ENCODE measurements at regions not wholly inside any gene's neighbourhood (a gene's known extent, or its start where the extent isn't known, plus 50 kb on each side); places are given as distances from the start of the nearest gene placed in this dataset.

DNA sequence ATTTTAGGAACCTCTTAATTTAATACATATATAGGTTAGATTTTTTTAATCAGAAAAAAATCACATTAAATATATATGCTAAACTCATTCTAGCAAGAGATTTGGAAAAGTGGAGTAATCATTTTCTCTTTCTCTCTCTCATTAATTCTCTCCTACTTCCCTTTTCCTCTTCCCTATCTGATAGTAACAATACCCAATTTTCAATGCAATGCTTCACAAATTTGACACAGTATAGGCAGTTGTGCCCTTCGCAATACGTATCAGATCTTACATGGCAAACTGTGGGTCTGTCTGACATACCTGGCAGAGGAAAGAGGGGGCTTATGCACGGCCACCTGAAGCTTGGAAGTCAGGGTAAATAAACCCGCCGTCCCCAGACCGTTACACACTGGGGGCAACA is 444.3 kb downstream of the NBAS start:
- BruUV-seq (replicated peaks), result no TSS peak
- H4K20me1 ChIP-seq (ENCODE audit: control insufficient read depth, insufficient read depth), result no peaks in the 10 kb centered on the region
- in situ Hi-C loops (cut with MboI), result no loop called here
- CTCF ChIA-PET, result no interaction called here
- RAD21 ChIA-PET (ENCODE audit: unreplicated experiment), result no interaction called here
- DNase-seq (ENCODE audit: low read depth, low spot score), result no peak
- intact Hi-C loops (cut with micrococcal nuclease; ENCODE audit: unreplicated experiment), result no loop called here
- TF ChIP-seq MXI1 (IDR thresholded peaks at IDR 0.05; ENCODE audit: low read depth, low read length), result no peak
- TF ChIP-seq KDM1A (IDR thresholded peaks at IDR 0.05; ENCODE audit: borderline replicate concordance), result no peak
- TF ChIP-seq PAX8 (IDR thresholded peaks at IDR 0.05), result no peak
- WGBS (ENCODE audit: insufficient coverage, insufficient replicate concordance, low lambda C conversion rate, missing lambda C conversion rate), result 67% methylated on average over 6 of the region's 6 CpGs
- no peak overlapping the region for H3K9ac ChIP-seq (ENCODE audit: control insufficient read depth, insufficient read depth, low read length)
- H3K79me2 ChIP-seq (ENCODE audit: control insufficient read depth, insufficient read depth, low read length), result no peaks in the 10 kb centered on the region
- no peak overlapping the region for H3K4me2 ChIP-seq (ENCODE audit: control insufficient read depth, insufficient read depth)
- FAIRE-seq, result no peak
- H3K4me1 ChIP-seq (ENCODE audit: control insufficient read depth, insufficient read depth, low read length), result no peaks in the 10 kb centered on the region
- no peak for ATAC-seq
- H3K9me3 ChIP-seq (replicated peaks; ENCODE audit: control insufficient read depth, insufficient read depth, low read length), result no peaks in the 10 kb centered on the region; the same call in 2 of the 3 replicates
- no peak overlapping the region for H3K4me3 ChIP-seq
- H2AFZ ChIP-seq (ENCODE audit: control insufficient read depth, low read depth, low read length), result no peak overlapping the region
- SMC1A ChIA-PET (ENCODE audit: uncharacterized antibody, unreplicated experiment), result no interaction called here
- no peaks in the 10 kb centered on the region for H3K36me3 ChIP-seq (ENCODE audit: control insufficient read depth in 2 of 2, insufficient read depth in 2 of 2, low read length in 1 of 2)
- no peaks in the 10 kb centered on the region for H3K27me3 ChIP-seq (replicated peaks in 1 of 2; ENCODE audit: control insufficient read depth in 2 of 2, insufficient read depth in 2 of 2, low read length in 1 of 2)
- POLR2A ChIA-PET, result no interaction called here
- H3K27ac ChIP-seq (ENCODE audit: control insufficient read depth, insufficient read depth), result no peak overlapping the region

All from GM12878 (cell line).